GM03348 (cell line): ENCODE measurements at regions not wholly inside any gene's neighbourhood (a gene's known extent, or its start where the extent isn't known, plus 50 kb on each side); places are given as distances from the start of the nearest gene placed in this dataset.

Experiments
- DNase-seq: peaks from one replicate; pipeline ENCODE4 v3.0.0; 2012; ENCODE audit warnings: low spot score

GRCh38 chr1:9419369-9420041 is 119.8 kb upstream of the SLC25A33 start:
- no peak for DNase-seq

GRCh38 chr1:9420835-9421532 is 118.3 kb upstream of the SLC25A33 start:
- no peak for DNase-seq

- DNase-seq: no peak
Measured at GRCh38 chr1:9421533-9421873, 117.8 kb upstream of the SLC25A33 start.

GRCh38 chr1:9422321-9422720 is 116.9 kb upstream of the SLC25A33 start:
- DNase-seq: no peak

GRCh38 chr1:9422911-9423505 is 116.3 kb upstream of the SLC25A33 start:
- no peak for DNase-seq

GRCh38 chr1:9424261-9424660 is 115.0 kb upstream of the SLC25A33 start:
- DNase-seq: no peak

- DNase-seq: no peak
Measured at GRCh38 chr1:9425859-9426258, 113.4 kb upstream of the SLC25A33 start.

GRCh38 chr1:9426291-9426711 is 113.0 kb upstream of the SLC25A33 start:
- no peak for DNase-seq

GRCh38 chr1:9427388-9427787 is 111.9 kb upstream of the SLC25A33 start:
- no peak for DNase-seq

- DNase-seq: peak; percentile 98
Measured at GRCh38 chr1:9428601-9429341, 110.5 kb upstream of the SLC25A33 start.

- no peak for DNase-seq
Measured at GRCh38 chr1:9429342-9429711, 109.9 kb upstream of the SLC25A33 start.

GRCh38 chr1:9434247-9435152 is 104.8 kb upstream of the SLC25A33 start:
- no peak for DNase-seq

GRCh38 chr1:9435153-9435636 is 104.1 kb upstream of the SLC25A33 start:
- no peak for DNase-seq

GRCh38 chr1:9435854-9436640 is 103.2 kb upstream of the SLC25A33 start:
- no peak for DNase-seq

GRCh38 chr1:9437961-9438430 is 101.3 kb upstream of the SLC25A33 start:
- DNase-seq: peak; percentile 31

- DNase-seq: peak; percentile 69
Measured at GRCh38 chr1:9438431-9439073, 100.7 kb upstream of the SLC25A33 start.

GRCh38 chr1:9439074-9439761 is 100.0 kb upstream of the SLC25A33 start:
- DNase-seq: no peak

- no peak for DNase-seq
Measured at GRCh38 chr1:9440261-9440660, 99.0 kb upstream of the SLC25A33 start.

- DNase-seq: no peak
Measured at GRCh38 chr1:9440763-9441194, 98.5 kb upstream of the SLC25A33 start.
